Thoracic aorta (tissue), 2 donors: ENCODE measurements at regions not wholly inside any gene's neighbourhood (a gene's known extent, or its start where the extent isn't known, plus 50 kb on each side); places are given as distances from the start of the nearest gene placed in this dataset.

Experiments used
- ATAC-seq: fragments of 150-250 bp; one replicate; pipeline ENCODE4 v1.8.0; 2017; ENCODE audit warnings: low read depth; ENCODE audit not compliant: insufficient number of reproducible peaks, low FRiP score
- DNase-seq: peaks from one replicate; pipeline ENCODE4 v3.0.0-alpha.2; 2020; ENCODE audit warnings: low spot score
- H3K27ac ChIP-seq, 2 donors: fragments of 200-600 bp; sonication (generic); 1 replicate in 1 of 2; 2 replicates in 1 of 2; pipeline ENCODE4 v1.5.1; 2016; ENCODE audit warnings: mild to moderate bottlenecking in 2 of 2, moderate library complexity in 2 of 2
- H3K27me3 ChIP-seq: fragments of 200-600 bp; sonication (generic); replicated peaks from 2 replicates; pipeline ENCODE4 v1.6.0; 2016; ENCODE audit warnings: mild to moderate bottlenecking; ENCODE audit not compliant: insufficient read depth
- H3K36me3 ChIP-seq: fragments of 200-600 bp; sonication (generic); one replicate; pipeline ENCODE4 v1.5.1; 2016
- H3K4me1 ChIP-seq, 2 donors: fragments of 200-600 bp; sonication (generic); 1 replicate in 1 of 2; 2 replicates in 1 of 2; pipeline versions ENCODE4 v1.5.1 to v1.6.0; 2016; ENCODE audit warnings: low read depth in 2 of 2, mild to moderate bottlenecking in 1 of 2; ENCODE audit not compliant: control insufficient read depth in 1 of 2
- H3K4me3 ChIP-seq: fragments of 200-600 bp; sonication (generic); 2 replicates; pipeline ENCODE4 v1.5.1; 2016; ENCODE audit warnings: mild to moderate bottlenecking
- H3K9me3 ChIP-seq: fragments of 200-600 bp; sonication (generic); 2 replicates; pipeline ENCODE4 v1.5.1; 2016
- CTCF ChIP-seq: fragments of 200-600 bp; sonication (generic); IDR thresholded peaks from one replicate; pipeline ENCODE4 v1.5.1; 2019; ENCODE audit warnings: antibody characterized with exemption

- Histone ChIP-seq H3K9me3 (no peaks in the 10 kb centered on the region), H3K36me3 (no peaks in the 10 kb centered on the region), H3K4me1 (no peaks in the 10 kb centered on the region), H3K27me3 (no peaks in the 10 kb centered on the region), H3K27ac (no peak overlapping the region), H3K4me3 (no peak overlapping the region)
- ATAC-seq (no peak), DNase-seq (no peak)
- TF ChIP-seq CTCF: no peak
These were observed 111.9 kb upstream of the KIT start for GRCh38 chr4:54545663-54546424.

DNA sequence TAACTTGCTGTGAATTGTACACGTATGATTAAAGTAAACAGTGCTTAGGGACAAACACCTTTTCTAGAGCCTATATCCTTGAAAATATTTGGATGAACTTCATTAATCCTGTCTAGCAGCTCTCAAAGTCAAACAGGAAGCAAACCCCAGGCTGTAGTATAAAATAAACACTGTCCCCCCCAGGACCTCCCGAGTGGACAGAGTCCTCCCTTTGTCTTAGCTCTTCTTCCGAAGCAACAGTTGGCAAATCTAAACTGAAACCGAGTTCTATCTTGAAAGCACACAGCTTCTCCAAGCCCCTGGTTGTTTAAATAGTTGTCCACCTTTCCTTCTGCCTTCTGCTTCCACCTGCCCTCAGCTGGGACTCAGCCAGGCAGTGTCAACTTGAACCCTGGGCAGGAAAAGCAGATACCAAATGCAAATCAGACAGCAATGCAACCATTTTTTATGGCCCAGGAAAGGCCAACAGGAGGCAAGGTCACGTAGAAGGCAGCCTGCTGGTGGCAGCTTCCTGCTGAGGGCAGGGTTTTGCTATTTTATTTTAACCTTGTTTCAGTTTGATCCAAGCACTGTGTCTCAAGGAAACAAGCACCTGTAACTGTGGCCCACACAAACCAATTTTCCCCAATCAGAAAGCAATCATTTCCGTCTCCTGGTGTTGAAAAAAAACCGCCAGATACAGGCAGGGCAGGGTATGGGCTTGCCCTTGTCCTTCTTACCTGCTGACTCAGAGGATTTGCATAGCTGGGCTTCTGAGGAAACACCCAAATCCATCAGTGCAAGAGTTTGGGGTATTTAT lies 110.3 kb upstream of the KIT start:
- no peaks in the 10 kb centered on the region for H3K4me1 ChIP-seq
- ATAC-seq: no peak
- H3K27ac ChIP-seq: no peak overlapping the region
- no peak overlapping the region for H3K4me3 ChIP-seq
- H3K9me3 ChIP-seq: no peaks in the 10 kb centered on the region
- no peak for DNase-seq
- TF ChIP-seq CTCF: no peak
- H3K27me3 ChIP-seq: no peaks in the 10 kb centered on the region
- H3K36me3 ChIP-seq: no peaks in the 10 kb centered on the region

DNA sequence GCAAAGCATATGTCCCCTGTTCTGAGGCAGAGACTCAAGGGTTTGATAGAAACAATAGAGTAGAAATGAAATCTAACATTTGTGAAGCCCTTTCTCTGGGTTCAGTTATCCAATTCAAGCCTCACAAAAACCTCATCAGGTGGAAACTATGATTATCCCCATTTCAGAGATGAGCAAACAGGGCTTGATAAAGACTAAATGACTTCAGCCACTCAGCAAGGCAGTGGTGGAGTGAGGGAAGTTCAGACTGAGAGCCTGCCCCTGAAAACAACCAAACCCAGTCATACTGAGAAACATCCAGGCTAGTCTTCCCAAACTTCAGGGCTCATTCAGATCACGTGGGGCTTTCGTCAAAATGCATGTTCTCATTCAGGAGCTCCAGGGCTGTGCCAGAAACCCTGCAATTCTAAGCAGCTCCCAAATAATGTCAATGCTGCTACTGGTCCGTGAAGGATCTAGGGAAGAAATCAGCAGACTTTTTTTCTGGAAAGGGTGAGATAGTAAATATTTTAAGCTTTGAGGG lies 109.6 kb upstream of the KIT start:
- Histone ChIP-seq H3K9me3 (no peaks in the 10 kb centered on the region), H3K4me1 (no peaks in the 10 kb centered on the region), H3K27me3 (no peaks in the 10 kb centered on the region), H3K36me3 (no peaks in the 10 kb centered on the region), H3K4me3 (no peak overlapping the region), H3K27ac (no peak overlapping the region)
- TF ChIP-seq CTCF: no peak
- DNase-seq: no peak
- no peak for ATAC-seq

DNA sequence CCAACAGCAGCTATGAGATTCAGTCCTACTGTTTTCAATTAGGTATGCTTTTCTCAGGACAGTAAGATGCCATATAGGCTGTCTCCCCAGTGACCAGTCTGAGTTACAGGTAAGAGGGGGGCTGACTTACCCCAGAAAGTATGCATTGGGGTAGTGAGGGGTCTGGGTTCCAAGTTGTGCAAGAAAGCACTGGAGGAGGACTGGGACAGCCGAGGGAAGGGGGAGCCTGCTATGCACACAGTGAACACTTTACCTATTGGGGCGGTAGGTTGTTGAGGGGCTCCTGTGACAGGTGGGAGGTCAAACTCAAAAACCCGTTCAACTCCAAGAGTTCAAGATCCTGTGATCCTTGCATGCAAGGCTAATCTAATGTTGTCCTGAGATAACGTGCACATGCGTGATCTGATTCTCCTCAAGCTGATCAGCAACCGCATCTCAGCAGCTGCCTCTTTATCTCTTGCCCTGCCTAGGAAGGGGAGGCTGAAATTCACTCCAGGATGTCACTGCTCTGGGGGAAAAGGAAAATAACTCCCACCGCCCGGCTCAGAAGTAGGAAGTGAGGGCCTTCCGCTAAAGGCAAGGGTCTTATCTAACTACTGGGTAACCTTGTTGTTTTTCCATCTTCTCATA lies 108.8 kb upstream of the KIT start:
- DNase-seq (no peak), ATAC-seq (no peak)
- Histone ChIP-seq H3K4me1 (peaks cover 0 to 3% of the 10 kb centered on the region in 2 donors), H3K4me3 (no peak overlapping the region), H3K36me3 (no peaks in the 10 kb centered on the region), H3K9me3 (no peaks in the 10 kb centered on the region), H3K27ac (no peak overlapping the region), H3K27me3 (no peaks in the 10 kb centered on the region)
- no peak for TF ChIP-seq CTCF
